Vagina (tissue), 2 donors: ENCODE measurements at regions not wholly inside any gene's neighbourhood (a gene's known extent, or its start where the extent isn't known, plus 50 kb on each side); places are given as distances from the start of the nearest gene placed in this dataset.

Source experiments
- DNase-seq, 2 donors: peaks; one replicate each; pipeline ENCODE4 v3.0.0-alpha.2; 2017; ENCODE audit errors: extremely low spot score in 2 of 2
- H3K27ac ChIP-seq: fragments of 200-600 bp; sonication (generic); one replicate; pipeline ENCODE4 v1.5.1; 2019
- H3K27me3 ChIP-seq: fragments of 200-600 bp; sonication (generic); one replicate; pipeline ENCODE4 v1.5.1; 2019
- H3K36me3 ChIP-seq, 2 donors: fragments of 200-600 bp; sonication (generic); one replicate each; pipeline ENCODE4 v1.5.1; 2017 to 2019
- H3K4me1 ChIP-seq: fragments of 200-600 bp; sonication (generic); one replicate; pipeline ENCODE4 v1.5.1; 2019
- H3K4me3 ChIP-seq, 2 donors: fragments of 200-600 bp; sonication (generic); 1 replicate in 1 of 2; 2 replicates in 1 of 2; pipeline ENCODE4 v1.5.1; 2016 to 2019
- H3K9me3 ChIP-seq: fragments of 200-600 bp; sonication (generic); one replicate; pipeline ENCODE4 v1.5.1; 2019
- CTCF ChIP-seq, 3 experiments: fragments of 450-650 bp in 2 of 3; fragments of 200-600 bp in 1 of 3; sonication (generic) in 1 of 3; IDR thresholded peaks; one replicate each; pipeline ENCODE4 v1.5.1; 2017 to 2019; ENCODE audit warnings: antibody characterized with exemption in 3 of 3, mild to moderate bottlenecking in 2 of 3, moderate library complexity in 2 of 3
- POLR2A ChIP-seq, 2 donors: fragments of 450-650 bp; IDR thresholded peaks; one replicate each; pipeline ENCODE4 v1.6.1; 2017; ENCODE audit warnings: antibody characterized with exemption in 2 of 2, mild to moderate bottlenecking in 2 of 2, moderate library complexity in 2 of 2
- POLR2AphosphoS5 ChIP-seq, 2 donors: sonication (generic); formaldehyde crosslinking; IDR thresholded peaks; one replicate each; pipeline ENCODE4 v1.9.0; 2017; ENCODE audit warnings: antibody characterized with exemption in 2 of 2, mild to moderate bottlenecking in 2 of 2, low read depth in 1 of 2; ENCODE audit not compliant: insufficient read depth in 1 of 2
- intact Hi-C: fragments of 100-400 bp; cut with DNase I; formaldehyde crosslinking; loops from one replicate; pipeline ENCODE4 v1.15.1; 2023

DNA sequence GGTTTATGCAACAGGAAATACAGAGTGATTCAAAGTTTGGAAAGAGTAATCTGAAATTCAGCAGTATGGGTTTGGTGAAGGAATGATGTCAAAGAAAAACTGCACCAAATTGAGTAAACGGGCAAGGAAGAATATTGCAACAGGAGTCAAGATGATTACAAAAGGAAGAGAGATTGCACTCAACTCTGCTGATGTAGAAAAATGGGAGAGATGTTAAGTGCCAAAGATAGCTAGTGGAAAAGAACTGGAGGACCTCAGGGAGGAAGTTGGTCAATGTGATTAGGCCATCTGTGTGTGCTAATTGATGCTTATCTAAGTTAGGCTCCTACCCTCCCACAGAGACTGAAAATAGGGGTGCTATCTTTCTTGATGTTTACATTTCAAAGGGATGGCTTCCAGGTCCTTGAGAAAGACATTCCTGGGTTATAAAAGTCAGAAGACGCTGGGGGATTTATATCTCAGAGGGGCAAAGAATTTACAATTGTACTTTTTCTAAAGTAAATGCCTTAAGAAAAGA, 167.4 kb upstream of the FAM47A start:
- DNase-seq, result no peak
- Histone ChIP-seq H3K4me3 (no peak overlapping the region), H3K4me1 (no peaks in the 10 kb centered on the region), H3K27ac (no peak overlapping the region), H3K27me3 (no peaks in the 10 kb centered on the region), H3K36me3 (no peaks in the 10 kb centered on the region), H3K9me3 (no peaks in the 10 kb centered on the region)
- TF ChIP-seq CTCF (IDR thresholded peaks at IDR 0.05) (no peak), POLR2A (IDR thresholded peaks at IDR 0.05) (no peak), POLR2AphosphoS5 (IDR thresholded peaks at IDR 0.05; ENCODE audit: insufficient read depth in 1 of 2, low read depth in 1 of 2) (no peak)
- intact Hi-C loops, result no loop called here

- Histone ChIP-seq H3K4me3 (no peak overlapping the region), H3K9me3 (no peaks in the 10 kb centered on the region), H3K36me3 (no peaks in the 10 kb centered on the region), H3K4me1 (no peaks in the 10 kb centered on the region), H3K27ac (no peak overlapping the region), H3K27me3 (no peaks in the 10 kb centered on the region)
- intact Hi-C loops, result no loop called here
- no peak for DNase-seq
- TF ChIP-seq POLR2A (IDR thresholded peaks at IDR 0.05), result no peak
Measured at GRCh38 chrX:34294665-34295064, 162.6 kb upstream of the FAM47A start.

DNA sequence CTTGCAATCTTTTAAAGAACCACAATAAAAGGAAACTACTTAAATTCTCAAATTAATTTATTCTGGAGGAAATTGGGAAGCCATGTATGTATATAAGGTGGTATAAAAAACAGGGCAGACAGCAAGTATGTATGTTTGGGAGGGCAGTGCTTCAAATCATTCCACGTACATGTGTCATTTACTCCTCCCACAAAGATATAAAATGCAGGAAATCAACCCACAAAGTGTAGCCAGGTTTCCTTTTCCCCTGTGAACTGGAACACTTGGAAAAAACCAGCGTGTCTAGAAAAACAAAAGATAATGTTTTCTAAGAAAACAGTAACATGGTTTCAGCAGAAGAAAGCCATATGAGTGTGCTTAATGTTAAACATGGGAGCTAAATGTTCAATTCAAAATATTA, 156.7 kb upstream of the FAM47A start:
- Histone ChIP-seq H3K4me1 (no peaks in the 10 kb centered on the region), H3K4me3 (no peak overlapping the region), H3K9me3 (no peaks in the 10 kb centered on the region), H3K36me3 (no peaks in the 10 kb centered on the region), H3K27me3 (no peaks in the 10 kb centered on the region), H3K27ac (no peak overlapping the region)
- TF ChIP-seq POLR2A (IDR thresholded peaks at IDR 0.05) (no peak), POLR2AphosphoS5 (IDR thresholded peaks at IDR 0.05; ENCODE audit: insufficient read depth in 1 of 2, low read depth in 1 of 2) (no peak), CTCF (IDR thresholded peaks at IDR 0.05) (no peak)
- no peak for DNase-seq
- intact Hi-C loops, result no loop called here

DNA sequence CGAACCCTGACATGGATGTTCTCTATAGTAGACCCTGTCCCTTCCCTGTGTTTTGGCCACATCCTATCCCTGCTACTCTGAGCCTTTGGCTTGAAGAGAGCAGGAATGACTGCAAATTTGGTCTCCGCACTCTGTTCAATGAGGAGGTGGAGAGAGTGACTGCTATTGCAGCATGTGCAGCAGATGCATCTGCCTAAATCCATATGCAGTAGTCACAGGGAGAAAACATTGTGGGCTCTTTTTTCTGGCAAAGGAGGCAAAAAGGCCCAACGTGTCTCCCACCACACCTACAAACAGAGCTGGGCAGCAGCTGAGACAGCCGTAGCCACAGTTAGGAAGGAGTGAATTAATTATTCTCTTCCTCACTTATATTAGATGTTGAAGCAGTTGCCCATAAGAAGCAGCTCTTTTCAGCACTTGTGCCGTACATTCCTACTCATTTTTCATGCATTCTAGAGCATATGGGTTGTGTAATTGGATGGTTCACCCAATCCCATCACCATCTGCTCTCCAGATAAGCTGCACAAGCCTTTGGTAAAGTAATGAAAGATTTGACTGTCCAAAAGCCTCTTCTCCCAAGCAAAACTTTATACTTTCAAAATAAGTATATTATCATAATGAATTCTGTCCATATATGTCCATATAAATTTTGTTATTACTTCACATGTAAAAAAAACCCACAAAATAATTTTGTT, 147.9 kb upstream of the FAM47A start:
- Histone ChIP-seq H3K27ac (no peak overlapping the region), H3K9me3 (no peaks in the 10 kb centered on the region), H3K27me3 (no peaks in the 10 kb centered on the region), H3K36me3 (no peaks in the 10 kb centered on the region), H3K4me3 (no peak overlapping the region), H3K4me1 (no peaks in the 10 kb centered on the region)
- intact Hi-C loops, result no loop called here
- no peak for DNase-seq
- no peak for TF ChIP-seq CTCF (IDR thresholded peaks at IDR 0.05)
- TF ChIP-seq POLR2A (IDR thresholded peaks at IDR 0.05), result no peak
- TF ChIP-seq POLR2AphosphoS5 (IDR thresholded peaks at IDR 0.05; ENCODE audit: insufficient read depth in 1 of 2, low read depth in 1 of 2), result no peak

DNA sequence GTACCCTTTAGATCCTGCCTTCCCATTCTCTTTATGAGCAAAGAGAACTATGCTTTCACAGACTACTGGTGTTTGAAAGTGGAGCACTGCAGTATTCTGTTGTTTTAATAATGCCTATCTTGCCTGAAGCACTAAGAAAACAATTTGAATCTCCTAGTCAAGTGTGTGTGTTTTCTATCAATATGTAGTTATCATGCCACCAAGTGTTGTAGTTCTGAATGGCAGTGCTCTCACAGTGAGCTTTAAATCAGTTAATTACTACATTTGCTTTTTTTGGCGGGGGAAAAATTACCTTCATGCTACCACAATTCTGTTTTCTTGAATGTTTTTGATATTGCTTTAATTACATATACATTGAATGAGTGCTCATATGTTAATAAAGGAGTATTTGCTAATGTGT, 143.6 kb upstream of the FAM47A start:
- no peaks in the 10 kb centered on the region for H3K4me1 ChIP-seq
- intact Hi-C loops, result no loop called here
- H3K27ac ChIP-seq, result no peak overlapping the region
- no peak for DNase-seq
- no peak overlapping the region for H3K4me3 ChIP-seq
- no peaks in the 10 kb centered on the region for H3K36me3 ChIP-seq
- H3K27me3 ChIP-seq, result no peaks in the 10 kb centered on the region
- TF ChIP-seq POLR2A (IDR thresholded peaks at IDR 0.05), result no peak
- TF ChIP-seq POLR2AphosphoS5 (IDR thresholded peaks at IDR 0.05; ENCODE audit: insufficient read depth in 1 of 2, low read depth in 1 of 2), result no peak
- H3K9me3 ChIP-seq, result no peaks in the 10 kb centered on the region

DNA sequence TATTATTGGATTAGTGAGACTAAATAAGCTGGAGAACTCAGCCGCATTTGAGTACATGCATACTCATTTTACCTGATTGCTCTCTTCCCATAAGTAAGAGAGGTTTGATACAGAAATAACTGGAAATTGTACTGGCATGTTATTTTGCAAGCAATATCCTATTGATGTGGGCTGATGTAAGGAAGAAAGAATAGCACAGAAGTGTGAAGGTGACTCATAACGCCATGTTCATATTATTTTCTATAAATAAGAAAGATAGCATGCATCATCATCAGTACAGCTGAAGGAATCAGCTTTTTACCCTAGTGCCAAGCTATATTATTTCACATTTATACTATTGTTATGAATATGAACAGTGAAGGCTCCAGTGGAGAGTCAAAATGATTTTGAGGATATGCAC, 138.3 kb upstream of the FAM47A start:
- Histone ChIP-seq H3K4me3 (no peak overlapping the region), H3K27ac (no peak overlapping the region), H3K27me3 (no peaks in the 10 kb centered on the region), H3K36me3 (no peaks in the 10 kb centered on the region), H3K9me3 (no peaks in the 10 kb centered on the region), H3K4me1 (no peaks in the 10 kb centered on the region)
- intact Hi-C loops, result no loop called here
- DNase-seq, result no peak
- TF ChIP-seq CTCF (IDR thresholded peaks at IDR 0.05), result no peak
- TF ChIP-seq POLR2AphosphoS5 (IDR thresholded peaks at IDR 0.05; ENCODE audit: insufficient read depth in 1 of 2, low read depth in 1 of 2), result no peak
- no peak for TF ChIP-seq POLR2A (IDR thresholded peaks at IDR 0.05)
